GM18907 (cell line): ENCODE measurements at regions not wholly inside any gene's neighbourhood (a gene's known extent, or its start where the extent isn't known, plus 50 kb on each side); places are given as distances from the start of the nearest gene placed in this dataset.

Experiments
- ATAC-seq: cut with Tn5 transposase; IDR thresholded peaks from one replicate; pipeline ENCODE4 v1.9.1; 2021; ENCODE audit warnings: mild to moderate bottlenecking, moderate library complexity; ENCODE audit not compliant: unreplicated experiment

DNA sequence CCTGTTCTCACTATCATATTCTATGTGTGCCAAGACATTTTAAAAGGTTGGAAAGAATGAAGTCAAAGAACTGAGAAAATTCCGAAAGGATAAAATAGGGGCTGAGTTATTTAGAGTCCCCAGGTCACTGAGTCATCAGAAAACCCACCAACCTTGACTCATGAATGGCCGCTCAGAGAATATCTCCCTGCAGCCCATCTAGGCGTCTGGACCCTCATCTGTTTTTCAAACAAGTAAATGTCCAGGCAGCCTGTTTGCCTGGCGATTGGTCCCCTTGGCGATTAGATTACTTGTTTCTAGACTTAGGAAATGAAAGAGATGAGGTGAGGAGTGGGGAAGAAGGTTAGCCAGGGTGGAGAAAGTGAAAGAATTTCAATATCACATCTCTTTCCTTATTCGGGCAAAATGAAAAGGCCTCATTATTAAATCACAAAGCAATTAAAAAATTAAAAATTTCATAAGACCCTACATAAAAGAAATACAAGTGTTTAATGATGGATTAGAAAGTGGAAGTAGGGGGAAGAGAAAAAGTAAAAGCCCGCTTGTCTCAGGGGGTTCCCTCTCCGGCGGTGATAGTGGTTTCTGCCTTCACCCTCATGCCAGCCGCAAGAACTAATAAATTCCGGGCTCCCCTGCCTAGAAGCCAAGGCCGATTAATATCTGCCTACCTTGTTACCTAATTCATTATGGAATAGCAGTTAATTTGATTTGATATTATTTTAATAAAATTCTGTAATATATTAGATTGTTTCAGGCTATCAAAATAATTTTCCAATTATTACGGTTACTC is 415.9 kb downstream of the BCL11B start:
- no peak for ATAC-seq

DNA sequence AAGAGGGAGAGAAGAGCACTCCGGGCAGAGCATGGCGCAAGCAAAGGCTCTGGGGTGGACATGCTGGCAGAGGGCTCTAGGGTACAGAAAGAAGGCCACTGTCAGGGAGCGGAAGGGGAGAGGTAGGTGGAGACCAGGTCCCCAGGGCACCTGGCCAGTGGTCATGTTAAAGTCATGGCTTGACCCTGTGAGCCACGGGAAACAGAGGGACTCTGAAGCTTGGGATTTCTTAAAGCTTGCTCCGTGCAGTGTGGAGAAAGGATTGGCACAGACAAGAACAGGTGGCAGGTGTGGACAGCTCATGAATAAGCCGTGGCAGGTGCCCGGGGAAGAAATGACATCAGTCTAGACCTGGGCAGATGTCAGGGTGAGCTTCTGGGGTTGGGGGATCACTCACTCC is 413.8 kb downstream of the BCL11B start:
- ATAC-seq, result no peak

DNA sequence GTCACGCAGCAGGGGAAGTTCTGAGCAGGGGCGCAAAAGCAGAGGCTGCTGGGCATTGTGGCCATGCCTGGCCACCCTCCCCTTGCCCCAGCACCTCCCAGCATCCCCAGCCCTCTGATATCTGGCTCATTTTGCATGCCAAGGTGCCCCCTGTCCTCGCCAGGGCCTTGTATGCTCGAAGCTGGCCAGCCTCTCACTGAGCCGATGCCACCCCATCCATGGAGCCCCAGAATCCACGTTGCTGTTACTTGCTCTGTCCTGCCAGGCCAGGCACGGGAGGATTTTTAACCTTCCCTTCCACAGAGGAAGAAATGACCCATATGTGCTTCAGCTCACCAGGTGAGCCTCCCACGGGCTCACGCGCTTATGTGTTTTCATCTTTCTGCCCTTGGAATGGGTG is 413.4 kb downstream of the BCL11B start:
- no peak for ATAC-seq

DNA sequence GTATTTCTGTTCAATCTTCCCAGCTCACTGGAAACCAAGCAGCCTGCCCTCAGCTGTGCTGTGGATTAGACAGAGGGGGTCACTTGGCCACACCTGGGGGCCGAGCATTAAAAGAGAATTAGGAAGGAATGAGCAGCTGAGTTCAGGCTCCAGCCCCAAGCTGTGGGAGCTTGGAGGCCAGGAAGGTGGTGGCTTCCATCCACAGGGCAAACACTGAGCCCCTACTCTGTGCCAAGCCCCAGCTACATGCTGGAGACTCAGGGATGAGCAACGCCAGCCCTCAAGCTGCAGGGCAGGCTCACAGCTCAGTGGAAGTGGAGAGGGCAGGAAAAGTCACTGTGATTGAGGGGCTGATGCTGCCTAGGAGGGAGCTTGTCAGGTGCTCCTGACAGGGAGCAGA is 412.7 kb downstream of the BCL11B start:
- ATAC-seq, result no peak

DNA sequence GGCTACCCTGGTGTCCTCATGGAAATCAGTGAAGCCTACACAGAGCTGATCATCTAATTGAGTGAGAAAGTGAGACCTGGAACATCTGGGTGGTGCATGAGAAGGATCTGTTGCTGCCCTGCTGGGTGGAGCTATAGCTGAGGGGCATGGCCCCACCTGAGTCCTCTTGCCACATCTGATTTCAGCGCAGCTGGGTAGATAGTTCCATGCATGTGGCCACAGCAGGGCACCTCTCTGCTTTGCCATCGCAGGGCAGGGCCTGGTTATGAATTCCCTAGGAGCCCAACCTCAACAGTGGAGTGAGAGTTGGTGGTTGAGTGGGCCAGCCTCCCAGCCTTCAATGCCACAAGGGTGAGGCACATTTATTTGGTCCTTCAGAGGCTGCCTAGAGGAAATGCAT is 407.8 kb downstream of the BCL11B start:
- ATAC-seq, result no peak

DNA sequence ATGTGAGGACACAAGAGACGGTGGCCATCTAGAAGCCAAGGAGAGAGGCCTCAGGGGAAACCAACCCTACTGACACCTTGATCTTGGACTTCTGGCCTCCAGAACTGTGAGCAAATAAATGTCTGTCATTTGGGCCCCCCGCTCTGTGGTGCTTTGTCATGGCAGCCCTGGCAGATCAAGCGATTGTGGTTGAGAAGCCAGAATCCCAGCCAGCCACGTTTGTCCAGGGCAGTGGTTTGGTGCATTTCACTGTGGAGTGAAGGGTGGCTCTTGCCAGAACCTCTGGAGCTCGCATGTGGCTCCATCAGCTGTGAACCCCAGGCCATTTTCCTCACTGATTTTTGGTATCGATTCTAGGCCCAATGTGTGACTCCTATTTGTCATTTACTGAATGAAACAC is 404.9 kb downstream of the BCL11B start:
- ATAC-seq, result no peak

DNA sequence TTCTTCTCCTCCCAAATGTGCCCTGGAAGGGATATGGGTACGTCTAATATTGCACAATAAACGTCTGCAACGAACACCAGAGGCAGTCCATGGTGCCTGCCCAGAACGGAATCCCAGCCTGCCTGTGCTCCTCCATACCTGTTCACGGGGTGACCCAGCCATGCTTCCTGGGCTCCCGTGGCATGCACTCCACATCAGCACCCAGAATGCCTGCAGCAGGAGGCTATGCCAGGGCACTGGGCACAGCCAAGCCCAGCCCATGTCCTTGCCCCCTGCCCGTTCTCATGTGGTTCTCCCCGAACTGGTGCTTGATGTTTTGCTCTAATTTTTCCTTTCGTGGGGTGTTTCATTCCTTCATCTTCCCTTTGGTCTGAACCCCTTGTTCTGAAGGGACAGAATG is 404.3 kb downstream of the BCL11B start:
- ATAC-seq, result no peak

DNA sequence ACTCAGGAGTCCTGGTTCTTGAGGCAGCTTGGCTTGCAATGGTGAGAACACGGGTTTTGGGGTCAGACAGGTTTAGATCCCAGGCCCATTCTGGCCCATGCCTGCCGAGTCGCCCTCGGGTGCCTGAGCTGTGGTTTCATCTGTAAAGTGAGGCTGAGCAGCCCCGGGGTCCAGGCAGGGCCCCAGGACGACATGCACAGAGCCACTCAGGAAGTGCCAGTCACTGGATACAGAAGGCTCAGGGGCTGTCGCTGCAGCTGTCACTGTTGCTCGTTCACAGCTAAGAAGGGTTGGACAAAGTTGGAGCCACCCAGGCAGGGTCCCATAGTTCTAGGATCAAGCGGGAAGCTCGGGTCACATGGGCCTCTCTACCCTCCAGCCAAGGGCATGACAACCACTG is 403.1 kb downstream of the BCL11B start:
- no peak for ATAC-seq

DNA sequence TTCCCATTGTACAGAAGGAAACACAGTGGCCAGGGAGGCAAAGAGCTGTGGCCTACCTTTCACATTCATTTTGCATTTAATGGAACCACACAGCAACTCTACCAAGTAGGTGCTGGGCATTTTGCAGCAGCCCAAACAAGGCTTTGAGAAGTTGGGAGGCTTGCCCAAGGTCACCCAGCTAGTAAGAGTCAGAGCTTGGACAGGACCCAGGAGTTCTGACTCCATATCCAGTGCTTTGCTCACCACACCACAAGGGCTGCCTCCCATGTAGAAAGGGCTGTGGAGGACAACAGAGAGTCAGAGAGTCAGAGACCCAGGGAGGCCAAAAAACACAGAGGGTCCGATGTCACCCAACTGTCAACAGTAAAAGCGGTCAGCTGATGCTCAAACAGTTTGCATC is 400.2 kb downstream of the BCL11B start:
- no peak for ATAC-seq

DNA sequence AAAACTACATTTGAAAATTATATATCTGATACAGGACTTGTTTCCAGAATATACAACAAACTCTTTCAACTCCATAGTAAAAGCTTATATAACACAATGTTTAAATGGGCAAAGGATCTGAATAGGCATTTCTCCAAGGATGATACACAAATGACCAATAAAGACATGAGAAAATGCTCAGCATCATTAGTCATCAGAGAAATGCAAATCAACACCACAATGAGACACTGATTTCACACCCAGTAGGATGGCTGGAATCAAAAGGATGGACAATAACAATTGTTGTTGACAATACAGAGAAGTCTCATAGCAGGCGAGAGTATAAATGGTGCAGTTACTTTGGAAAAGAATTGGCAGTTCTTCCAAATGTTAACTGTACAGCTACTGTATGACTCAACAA is 394.9 kb downstream of the BCL11B start:
- ATAC-seq, result no peak

DNA sequence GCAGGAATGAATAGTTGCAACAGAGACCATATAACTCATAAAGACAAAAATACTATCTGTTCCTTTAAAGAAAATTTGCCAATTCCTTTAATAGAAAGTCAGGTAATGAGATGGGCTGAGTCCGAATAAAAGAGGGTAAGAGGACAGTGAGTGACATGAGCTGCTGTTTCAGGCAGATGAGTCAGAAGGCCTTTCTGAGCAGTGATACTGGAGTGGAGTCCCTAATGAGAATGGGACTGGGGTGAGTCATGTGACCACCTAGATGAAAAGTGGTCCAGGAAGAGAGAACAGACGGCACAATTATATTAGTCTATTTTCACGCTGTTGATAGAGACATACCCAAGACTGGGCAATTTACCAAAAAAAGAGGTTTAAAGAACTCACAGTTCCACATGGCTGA is 393.7 kb downstream of the BCL11B start:
- ATAC-seq, result no peak

DNA sequence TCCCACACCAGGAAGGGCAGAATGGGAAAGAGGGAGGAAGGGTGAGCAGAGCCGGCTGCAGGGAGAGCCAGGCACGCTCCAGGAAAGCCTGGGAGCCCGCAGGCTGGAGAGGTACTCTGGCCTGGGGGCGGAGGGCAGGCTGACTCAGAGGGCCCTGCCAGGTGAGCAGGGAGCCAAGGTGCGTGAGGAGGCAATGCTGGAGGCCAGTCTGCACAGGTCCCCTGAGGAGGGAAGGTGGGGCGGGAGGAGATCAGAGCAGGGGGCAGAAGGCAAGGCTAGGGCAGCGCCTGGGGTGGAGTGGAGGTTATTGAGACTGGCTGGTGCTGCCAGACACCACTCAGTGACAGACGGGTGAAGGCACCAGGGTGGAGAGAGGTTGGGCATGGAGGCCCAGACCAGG is 385.0 kb downstream of the BCL11B start:
- ATAC-seq, result no peak

DNA sequence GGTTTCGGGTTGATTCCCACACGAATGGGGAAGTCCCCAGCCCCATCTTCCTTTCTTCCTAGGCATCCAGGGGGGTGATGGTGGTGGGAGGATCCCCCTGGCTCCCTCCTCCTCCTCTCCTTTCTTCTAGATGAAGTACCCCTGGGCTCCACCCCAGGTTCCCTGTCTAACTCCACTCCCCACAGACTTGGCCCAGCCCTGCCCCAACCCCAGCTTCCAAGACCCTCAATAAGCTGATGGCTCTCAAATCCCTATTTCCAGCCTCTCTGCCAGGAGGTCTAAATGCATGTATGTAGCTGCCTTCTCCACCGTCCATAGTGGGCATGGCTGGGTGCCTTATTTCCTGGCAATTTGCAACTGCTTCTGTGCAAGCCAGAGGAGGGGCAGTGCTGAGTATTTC is 383.7 kb downstream of the BCL11B start:
- ATAC-seq, result no peak

DNA sequence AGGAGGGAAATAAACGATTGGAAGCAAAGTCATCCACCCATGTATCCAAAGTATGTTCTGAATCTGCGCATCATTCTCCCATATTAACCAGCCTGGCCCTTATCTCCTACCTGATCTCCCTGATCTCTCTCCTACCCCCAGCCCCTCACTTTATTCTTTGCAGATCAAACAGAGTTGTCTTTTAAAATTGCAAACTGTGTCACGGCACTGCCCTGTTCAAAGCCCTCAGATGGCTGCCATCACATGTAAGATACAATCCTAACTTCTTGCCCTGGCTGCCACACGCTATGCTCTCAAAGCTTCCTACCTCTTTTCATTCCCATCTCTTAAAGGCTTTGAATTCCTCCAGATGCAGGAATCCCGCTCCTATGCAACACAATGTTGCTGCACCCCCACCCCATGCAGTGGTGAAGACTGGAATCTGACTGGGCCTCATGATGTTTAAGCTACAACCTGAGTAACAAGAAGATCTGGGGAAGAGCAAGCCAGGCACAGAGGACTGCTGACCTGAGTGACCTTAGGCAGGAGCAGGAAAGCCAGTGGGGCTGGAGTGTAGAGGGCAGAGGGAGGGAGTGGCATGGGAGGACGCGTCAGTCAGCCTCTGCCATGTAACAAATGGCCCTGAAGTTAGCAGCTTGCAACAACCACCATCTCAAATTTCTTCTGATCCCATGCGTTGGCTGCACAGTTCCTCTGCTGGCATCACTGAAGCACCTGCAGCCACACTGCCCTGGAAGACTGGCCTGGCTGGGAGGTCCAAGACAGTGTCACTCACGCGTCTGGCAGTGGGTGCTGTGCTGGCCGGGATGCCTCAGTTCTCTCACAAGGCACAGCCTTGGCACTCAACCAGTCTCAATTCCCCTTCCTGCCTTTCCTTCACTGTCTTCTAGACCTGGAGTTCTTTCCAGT is 382.8 kb downstream of the BCL11B start:
- ATAC-seq, result no peak

DNA sequence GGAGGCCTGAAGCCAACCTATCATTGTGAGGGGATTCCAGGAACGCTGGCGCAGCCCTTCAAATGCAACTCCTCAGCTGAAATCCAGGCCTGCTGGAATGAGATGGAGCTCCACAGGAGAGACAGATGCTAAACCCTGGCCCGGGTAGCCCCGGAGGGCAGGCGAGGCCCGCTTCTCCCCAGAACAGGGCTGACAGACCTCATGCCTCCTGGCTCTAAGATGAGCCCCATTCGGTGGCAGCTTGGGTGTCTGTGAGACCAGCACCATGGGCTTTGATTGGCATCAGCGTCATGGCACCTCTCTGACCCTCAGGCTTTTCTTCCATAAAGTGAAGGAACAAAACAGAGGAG is 382.2 kb downstream of the BCL11B start:
- no peak for ATAC-seq

DNA sequence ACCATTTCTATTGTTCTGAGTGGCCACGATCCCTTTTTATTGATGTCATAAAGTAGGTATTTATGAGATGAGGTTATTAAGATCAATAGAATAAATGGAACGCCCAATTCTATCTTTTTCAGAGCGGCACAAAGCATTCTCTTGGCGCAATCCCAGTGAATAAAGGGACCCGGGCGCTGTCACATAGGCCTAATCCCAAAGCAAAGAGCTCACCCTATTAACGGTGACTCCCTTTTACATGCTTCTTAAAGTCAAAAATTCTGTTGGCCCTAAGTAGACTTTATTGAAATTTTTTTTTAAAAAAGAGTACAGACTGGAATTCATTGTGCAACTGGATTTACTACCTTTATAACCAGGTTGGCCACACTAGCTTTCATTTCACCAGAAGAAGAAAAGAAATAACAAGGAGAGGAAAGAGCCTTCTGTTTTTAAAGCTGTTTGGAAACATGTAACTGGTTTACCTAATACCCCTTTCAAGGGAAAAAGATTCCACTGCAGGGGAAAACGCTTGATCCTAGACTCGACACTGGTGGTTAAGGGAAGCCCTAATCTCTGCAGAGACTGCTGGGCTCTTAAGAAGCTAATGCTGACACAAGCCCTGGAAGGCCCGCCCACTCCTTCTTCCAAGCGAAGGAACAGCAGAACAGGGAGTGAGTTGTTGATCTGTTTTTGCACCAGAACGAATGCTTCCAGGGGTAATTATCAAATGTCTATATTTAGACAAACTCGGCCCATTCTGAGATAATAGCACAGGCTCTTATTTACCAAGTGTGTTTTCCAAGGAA is 381.2 kb downstream of the BCL11B start:
- no peak for ATAC-seq

DNA sequence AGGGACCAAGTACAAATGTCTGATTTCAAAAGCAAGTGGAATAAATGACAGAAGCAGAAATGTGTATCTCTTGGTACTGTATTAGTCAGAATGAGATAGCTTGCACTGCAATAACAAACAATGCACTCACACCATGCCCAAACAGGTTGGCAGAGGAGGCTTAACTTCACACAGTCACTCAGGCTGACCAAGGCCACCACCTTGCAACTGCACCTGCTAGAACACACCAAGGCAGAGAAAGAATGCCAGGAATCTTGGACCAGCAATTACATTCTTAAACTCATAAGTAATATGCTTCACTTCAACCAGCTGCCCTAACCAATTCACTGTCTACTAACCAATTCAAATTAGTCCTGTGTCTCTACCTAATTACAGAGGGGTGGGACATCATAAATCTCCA is 378.3 kb downstream of the BCL11B start:
- ATAC-seq, result no peak

DNA sequence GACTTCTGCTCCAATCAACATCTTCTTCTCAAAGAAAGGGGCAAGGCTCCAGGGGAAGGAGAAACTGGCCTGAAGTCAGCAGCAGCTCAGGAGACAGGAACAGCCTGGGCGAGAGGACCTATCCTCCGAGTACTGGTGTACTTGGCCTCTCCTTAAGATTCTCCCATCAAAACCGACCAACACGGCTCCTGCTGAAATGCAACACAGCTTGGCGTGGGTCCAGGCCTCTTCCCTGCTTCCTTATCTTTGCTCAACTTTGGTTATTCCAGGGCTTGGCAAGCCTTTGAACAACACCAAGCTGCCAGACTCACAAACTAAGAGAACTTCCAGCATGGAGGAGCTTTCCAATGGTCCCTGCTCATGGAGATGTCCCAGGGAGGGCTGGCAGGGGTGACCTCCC is 377.4 kb downstream of the BCL11B start:
- ATAC-seq, result no peak

DNA sequence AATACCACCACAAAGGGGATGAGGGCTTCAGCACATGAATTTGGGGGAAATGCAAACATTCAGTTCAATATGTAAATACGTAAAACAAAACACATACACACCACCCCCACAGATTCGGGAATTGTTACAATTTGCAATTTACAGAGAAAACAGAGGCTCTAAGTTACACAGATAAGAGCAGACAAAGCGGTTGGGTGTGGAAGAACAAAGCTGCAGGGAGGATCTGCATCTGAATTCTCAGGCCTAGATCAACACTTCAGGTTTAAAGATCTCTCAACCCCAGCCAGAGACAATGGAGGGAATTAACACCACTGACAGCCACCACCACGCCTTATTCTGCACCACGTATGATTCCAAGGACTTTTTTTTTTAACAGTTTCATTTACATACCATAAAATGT is 375.5 kb downstream of the BCL11B start:
- no peak for ATAC-seq

DNA sequence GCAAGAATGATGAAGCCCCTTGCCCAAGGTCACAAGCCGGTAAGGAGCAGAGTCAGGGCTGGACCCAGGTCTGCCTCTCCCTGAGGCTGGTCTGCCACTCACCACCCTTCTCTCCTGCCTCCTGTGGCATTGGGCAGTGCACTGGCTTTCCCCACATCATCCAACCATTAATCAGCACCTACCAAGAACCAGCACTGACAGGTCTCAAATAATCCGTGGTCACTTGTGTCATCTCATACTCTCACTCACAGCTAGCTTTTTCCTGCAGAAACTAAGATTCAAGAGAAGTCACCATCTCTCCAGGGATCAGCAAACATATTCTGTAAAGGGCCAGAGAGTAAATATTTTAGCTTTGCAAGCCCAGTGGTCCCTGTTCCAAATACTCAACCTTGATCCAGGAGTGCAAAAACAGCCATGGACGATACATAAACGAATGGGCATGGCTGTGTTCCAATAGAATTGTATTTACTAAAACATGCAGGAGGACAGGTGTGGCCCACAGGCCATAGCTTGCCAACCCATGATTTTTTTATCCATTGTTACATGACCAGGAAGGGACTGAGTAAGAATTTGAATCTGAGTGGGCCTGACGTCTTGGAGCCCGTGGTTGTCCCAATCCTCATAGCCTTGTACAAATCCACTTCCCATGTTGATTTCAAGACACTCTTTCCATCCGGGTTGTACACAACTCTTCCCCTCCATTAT is 374.2 kb downstream of the BCL11B start:
- no peak for ATAC-seq

DNA sequence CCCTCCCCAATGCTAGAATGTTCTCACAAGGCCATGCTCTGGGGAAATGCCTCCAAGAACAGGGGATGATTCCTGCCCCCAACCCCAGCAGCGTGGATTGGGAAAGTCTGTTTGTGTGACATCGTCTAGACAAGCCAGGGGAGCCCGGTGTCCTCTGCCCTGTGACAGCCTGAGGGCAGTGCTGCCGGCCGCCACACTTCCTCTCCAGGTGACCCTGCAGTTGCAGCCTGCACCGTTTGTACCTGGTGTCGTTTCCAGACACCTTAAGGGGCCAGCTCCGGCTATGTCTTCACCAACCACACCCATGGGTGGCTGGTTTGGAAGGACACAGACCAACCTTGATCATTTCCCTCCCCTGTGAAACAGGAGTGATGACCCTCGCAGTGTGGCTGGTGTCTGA is 372.6 kb downstream of the BCL11B start:
- no peak for ATAC-seq
